ENCODE measurements at regions not wholly inside any gene's neighbourhood (a gene's known extent, or its start where the extent isn't known, plus 50 kb on each side); places are given as distances from the start of the nearest gene placed in this dataset.
"Not testable (repeated sequence)": the region's sequence is repeated elsewhere in the genome, so short reads cannot be mapped to it uniquely, and the experiment has no call there.

- peak; percentile 12 for DNase-seq
Measured at GRCh38 chrX:22536746-22537304, 264.1 kb downstream of the CBLL2 start.

GRCh38 chrX:22538580-22538979 is 265.9 kb downstream of the CBLL2 start:
- DNase-seq: no peak

- no peak for DNase-seq
Measured at GRCh38 chrX:22541926-22542325, 269.2 kb downstream of the CBLL2 start.

GRCh38 chrX:22542641-22543040 is 269.9 kb downstream of the CBLL2 start:
- DNase-seq: no peak

GRCh38 chrX:22559506-22559905 is 286.8 kb downstream of the CBLL2 start:
- no peak for DNase-seq

GRCh38 chrX:22575161-22575845 is 302.6 kb downstream of the CBLL2 start:
- no peak for DNase-seq

- no peak for DNase-seq
Measured at GRCh38 chrX:22577181-22577580, 304.5 kb downstream of the CBLL2 start.

GRCh38 chrX:22585831-22586230 is 313.1 kb downstream of the CBLL2 start:
- DNase-seq: no peak

GRCh38 chrX:22589845-22590244 is 317.1 kb downstream of the CBLL2 start:
- DNase-seq: no peak

GRCh38 chrX:22594766-22595165 is 322.1 kb downstream of the CBLL2 start:
- DNase-seq: no peak

- no peak for DNase-seq
Measured at GRCh38 chrX:22603060-22603459, 330.3 kb downstream of the CBLL2 start.

GRCh38 chrX:22609452-22609851 is 336.7 kb downstream of the CBLL2 start:
- DNase-seq: not testable (repeated sequence)

GRCh38 chrX:22616867-22617266 is 344.2 kb downstream of the CBLL2 start:
- no peak for DNase-seq

GRCh38 chrX:22627576-22627975 is 354.9 kb downstream of the CBLL2 start:
- DNase-seq: no peak

- no peak for DNase-seq
Measured at GRCh38 chrX:22628275-22628674, 355.6 kb downstream of the CBLL2 start.

GRCh38 chrX:22629105-22629725 is 356.5 kb downstream of the CBLL2 start:
- no peak for DNase-seq

- DNase-seq: no peak
Measured at GRCh38 chrX:22634083-22634482, 361.4 kb downstream of the CBLL2 start.

GRCh38 chrX:22634751-22635150 is 362.0 kb downstream of the CBLL2 start:
- DNase-seq: no peak

GRCh38 chrX:22648281-22648680 is 351.5 kb upstream of the DDX53 start:
- DNase-seq: no peak

GRCh38 chrX:22650691-22651090 is 349.1 kb upstream of the DDX53 start:
- DNase-seq: no peak

GRCh38 chrX:22652596-22652995 is 347.2 kb upstream of the DDX53 start:
- DNase-seq: peak; percentile 60

GRCh38 chrX:22660756-22661155 is 339.0 kb upstream of the DDX53 start:
- DNase-seq: no peak

- DNase-seq: no peak
Measured at GRCh38 chrX:22662776-22663175, 337.0 kb upstream of the DDX53 start.

GRCh38 chrX:22664826-22665225 is 334.9 kb upstream of the DDX53 start:
- no peak for DNase-seq

- no peak for DNase-seq
Measured at GRCh38 chrX:22665818-22666217, 333.9 kb upstream of the DDX53 start.

Data from eye (tissue), 1 donor.